Neural progenitor cell (in vitro differentiated cells): ENCODE measurements at regions not wholly inside any gene's neighbourhood (a gene's known extent, or its start where the extent isn't known, plus 50 kb on each side); places are given as distances from the start of the nearest gene placed in this dataset.

Experiments used
- DNase-seq: peaks from one replicate; pipeline ENCODE4 v3.0.0-alpha.2; 2016; ENCODE audit warnings: low spot score
- H2AFZ ChIP-seq: fragments of 200-600 bp; sonication (generic); replicated peaks from 2 replicates; pipeline ENCODE4 v1.6.1; 2016; ENCODE audit warnings: antibody characterized with exemption
- H3F3A ChIP-seq: fragments of 200-600 bp; sonication (generic); 2 replicates; pipeline ENCODE4 v1.6.1; 2016; ENCODE audit warnings: antibody characterized with exemption, low read depth
- H3K27ac ChIP-seq: fragments of 200-600 bp; sonication (generic); 2 replicates; pipeline ENCODE4 v1.5.1; 2016; ENCODE audit warnings: mild to moderate bottlenecking
- H3K27me3 ChIP-seq: fragments of 200-600 bp; sonication (generic); 2 replicates; pipeline ENCODE4 v1.6.1; 2016; ENCODE audit warnings: mild to moderate bottlenecking, moderate library complexity
- H3K36me3 ChIP-seq: fragments of 200-600 bp; sonication (generic); 2 replicates; pipeline ENCODE4 v1.5.1; 2016
- H3K4me1 ChIP-seq: fragments of 200-600 bp; sonication (generic); 2 replicates; pipeline ENCODE4 v1.6.1; 2016; ENCODE audit warnings: mixed run types
- H3K4me2 ChIP-seq: fragments of 200-600 bp; sonication (generic); 2 replicates; pipeline ENCODE4 v1.6.1; 2016
- H3K4me3 ChIP-seq: fragments of 200-600 bp; sonication (generic); 2 replicates; pipeline ENCODE4 v1.5.1; 2016
- H3K79me2 ChIP-seq: fragments of 200-600 bp; sonication (generic); 2 replicates; pipeline ENCODE4 v1.6.1; 2016; ENCODE audit warnings: low read depth
- H3K9ac ChIP-seq: fragments of 200-600 bp; sonication (generic); 2 replicates; pipeline ENCODE4 v1.6.1; 2016
- H3K9me3 ChIP-seq: fragments of 200-600 bp; sonication (generic); 2 replicates; pipeline ENCODE4 v1.5.1; 2016; ENCODE audit warnings: low read depth
- H4K20me1 ChIP-seq: fragments of 200-600 bp; sonication (generic); 2 replicates; pipeline ENCODE4 v1.6.1; 2016; ENCODE audit warnings: low read depth
- H3K27ac Mint-ChIP-seq: 3 replicates; pipeline ENCODE4 v1.8.0; 2021; ENCODE audit warnings: mixed read lengths
- H3K27me3 Mint-ChIP-seq: 2 replicates; pipeline ENCODE4 v1.8.0; 2022; ENCODE audit warnings: low read depth, mild to moderate bottlenecking, inconsistent platforms, moderate library complexity, mixed read lengths; ENCODE audit not compliant: insufficient read depth
- H3K36me3 Mint-ChIP-seq: 3 replicates; pipeline ENCODE4 v1.8.0; 2021; ENCODE audit warnings: mixed read lengths
- H3K4me1 Mint-ChIP-seq: 3 replicates; pipeline ENCODE4 v1.8.0; 2021; ENCODE audit warnings: mixed read lengths
- H3K4me3 Mint-ChIP-seq: 3 replicates; pipeline ENCODE4 v1.8.0; 2021; ENCODE audit warnings: mild to moderate bottlenecking, moderate library complexity, mixed read lengths
- H3K9me3 Mint-ChIP-seq: 3 replicates; pipeline ENCODE4 v1.8.0; 2020; ENCODE audit warnings: mixed read lengths
- CTCF ChIP-seq: fragments of 200-600 bp; sonication (generic); IDR thresholded peaks from 2 replicates; pipeline ENCODE4 v1.5.1; 2017; ENCODE audit warnings: antibody characterized with exemption, mild to moderate bottlenecking
- EZH2 ChIP-seq: fragments of 200-600 bp; sonication (generic); IDR thresholded peaks from 2 replicates; pipeline ENCODE4 v1.6.1; 2017; ENCODE audit warnings: antibody characterized with exemption, mild to moderate bottlenecking, moderate library complexity
- EZH2phosphoT487 ChIP-seq: fragments of 200-600 bp; sonication (generic); IDR thresholded peaks from 2 replicates; pipeline ENCODE4 v1.6.1; 2017; ENCODE audit warnings: antibody characterized with exemption

GRCh38 chr1:95435611-95436010 is 201.6 kb downstream of the RWDD3 start:
- Mint-ChIP-seq H3K9me3 (no peaks in the 10 kb centered on the region), H3K27me3 (no peaks in the 10 kb centered on the region), H3K36me3 (no peaks in the 10 kb centered on the region), H3K4me3 (no peak overlapping the region), H3K4me1 (peaks cover 8% of the 10 kb centered on the region), H3K27ac (no peak overlapping the region)
- no peak overlapping the region for H3K9ac ChIP-seq
- H3K4me1 ChIP-seq = peaks cover 25% of the 10 kb centered on the region
- no peak overlapping the region for H3K4me2 ChIP-seq
- no peaks in the 10 kb centered on the region for H3K27me3 ChIP-seq
- H3F3A ChIP-seq = peaks cover 6% of the 10 kb centered on the region
- no peak for TF ChIP-seq CTCF
- TF ChIP-seq EZH2 = no peak
- no peak for TF ChIP-seq EZH2phosphoT487
- H3K27ac ChIP-seq = no peak overlapping the region
- DNase-seq = no peak
- H3K9me3 ChIP-seq = no peaks in the 10 kb centered on the region
- no peaks in the 10 kb centered on the region for H3K79me2 ChIP-seq
- no peak overlapping the region for H3K4me3 ChIP-seq
- no peak overlapping the region for H2AFZ ChIP-seq
- no peaks in the 10 kb centered on the region for H3K36me3 ChIP-seq
- H4K20me1 ChIP-seq = no peaks in the 10 kb centered on the region

- Mint-ChIP-seq H3K36me3 (no peaks in the 10 kb centered on the region), H3K4me3 (no peak overlapping the region), H3K27ac (no peak overlapping the region), H3K4me1 (peaks cover 8% of the 10 kb centered on the region), H3K9me3 (no peaks in the 10 kb centered on the region), H3K27me3 (no peaks in the 10 kb centered on the region)
- Histone ChIP-seq H4K20me1 (no peaks in the 10 kb centered on the region), H3K9ac (no peak overlapping the region), H3K27me3 (no peaks in the 10 kb centered on the region), H3K4me3 (no peak overlapping the region), H3K36me3 (no peaks in the 10 kb centered on the region), H3K27ac (no peak overlapping the region), H2AFZ (no peak overlapping the region), H3K9me3 (no peaks in the 10 kb centered on the region), H3F3A (peaks cover 6% of the 10 kb centered on the region), H3K4me1 (peaks cover 25% of the 10 kb centered on the region), H3K4me2 (no peak overlapping the region), H3K79me2 (no peaks in the 10 kb centered on the region)
- DNase-seq = no peak
- no peak for TF ChIP-seq CTCF
- no peak for TF ChIP-seq EZH2
- no peak for TF ChIP-seq EZH2phosphoT487
These were observed 203.0 kb downstream of the RWDD3 start for GRCh38 chr1:95437011-95437410.

- H3K79me2 ChIP-seq = no peaks in the 10 kb centered on the region
- no peaks in the 10 kb centered on the region for H3K36me3 Mint-ChIP-seq
- H2AFZ ChIP-seq = peak overlapping the region; percentile 63
- no peaks in the 10 kb centered on the region for H3K27me3 Mint-ChIP-seq
- peak overlapping the region; percentile 51 for H3K27ac ChIP-seq
- peak overlapping the region; percentile 58 for H3K4me2 ChIP-seq
- TF ChIP-seq CTCF (no peak), EZH2 (no peak), EZH2phosphoT487 (no peak)
- no peak overlapping the region for H3K27ac Mint-ChIP-seq
- H4K20me1 ChIP-seq = no peaks in the 10 kb centered on the region
- no peaks in the 10 kb centered on the region for H3K27me3 ChIP-seq
- H3K4me1 Mint-ChIP-seq = peaks cover 8% of the 10 kb centered on the region
- no peak for DNase-seq
- peaks cover 25% of the 10 kb centered on the region for H3K4me1 ChIP-seq
- no peaks in the 10 kb centered on the region for H3K9me3 Mint-ChIP-seq
- peaks cover 6% of the 10 kb centered on the region for H3F3A ChIP-seq
- no peak overlapping the region for H3K4me3 ChIP-seq
- H3K36me3 ChIP-seq = no peaks in the 10 kb centered on the region
- H3K4me3 Mint-ChIP-seq = no peak overlapping the region
- no peaks in the 10 kb centered on the region for H3K9me3 ChIP-seq
- H3K9ac ChIP-seq = no peak overlapping the region
These were observed 203.8 kb downstream of the RWDD3 start for GRCh38 chr1:95437781-95438180.
